ENCODE measurements at regions not wholly inside any gene's neighbourhood (a gene's known extent, or its start where the extent isn't known, plus 50 kb on each side); places are given as distances from the start of the nearest gene placed in this dataset.

GRCh38 chr15:85325834-85326233 lies 54.6 kb upstream of the AKAP13 start:
- Mint-ChIP-seq H3K36me3 (ENCODE audit: insufficient read depth) (peaks cover 1% of the 10 kb centered on the region), H3K4me3 (ENCODE audit: low read depth) (no peak overlapping the region), H3K27ac (no peak overlapping the region), H3K9me3 (ENCODE audit: low read depth) (peaks cover 3% of the 10 kb centered on the region), H3K27me3 (peaks cover 16% of the 10 kb centered on the region), H3K4me1 (ENCODE audit: low read depth) (peaks cover 11% of the 10 kb centered on the region)
- no peak for TF ChIP-seq CTCF (IDR thresholded peaks at IDR 0.05; ENCODE audit: unreplicated experiment)
- no peak for DNase-seq (ENCODE audit: low spot score, unreplicated experiment)

- H3K27me3 Mint-ChIP-seq = peaks cover 18% of the 10 kb centered on the region
- no peak for DNase-seq (ENCODE audit: low spot score, unreplicated experiment)
- peaks cover 1% of the 10 kb centered on the region for H3K36me3 Mint-ChIP-seq (ENCODE audit: insufficient read depth)
- no peak overlapping the region for H3K27ac Mint-ChIP-seq
- TF ChIP-seq CTCF (IDR thresholded peaks at IDR 0.05; ENCODE audit: unreplicated experiment) = no peak
- H3K4me3 Mint-ChIP-seq (ENCODE audit: low read depth) = no peak overlapping the region
- peaks cover 16% of the 10 kb centered on the region for H3K4me1 Mint-ChIP-seq (ENCODE audit: low read depth)
- H3K9me3 Mint-ChIP-seq (ENCODE audit: low read depth) = peaks cover 3% of the 10 kb centered on the region
These were observed 54.1 kb upstream of the AKAP13 start for GRCh38 chr15:85326291-85326690.

- H3K4me1 Mint-ChIP-seq (ENCODE audit: low read depth) = peaks cover 20% of the 10 kb centered on the region
- H3K36me3 Mint-ChIP-seq (ENCODE audit: insufficient read depth) = no peaks in the 10 kb centered on the region
- peaks cover 3% of the 10 kb centered on the region for H3K9me3 Mint-ChIP-seq (ENCODE audit: low read depth)
- TF ChIP-seq CTCF (IDR thresholded peaks at IDR 0.05; ENCODE audit: unreplicated experiment) = no peak
- H3K4me3 Mint-ChIP-seq (ENCODE audit: low read depth) = no peak overlapping the region
- H3K27ac Mint-ChIP-seq = no peak overlapping the region
- H3K27me3 Mint-ChIP-seq = peaks cover 18% of the 10 kb centered on the region
- no peak for DNase-seq (ENCODE audit: low spot score, unreplicated experiment)
These were observed 52.6 kb upstream of the AKAP13 start for GRCh38 chr15:85327820-85328219.

GRCh38 chr15:85329561-85330422 lies 50.6 kb upstream of the AKAP13 start:
- no peak for DNase-seq (ENCODE audit: low spot score, unreplicated experiment)
- Mint-ChIP-seq H3K4me1 (ENCODE audit: low read depth) (peaks cover 20% of the 10 kb centered on the region), H3K4me3 (ENCODE audit: low read depth) (no peak overlapping the region), H3K9me3 (ENCODE audit: low read depth) (no peaks in the 10 kb centered on the region), H3K36me3 (ENCODE audit: insufficient read depth) (no peaks in the 10 kb centered on the region), H3K27me3 (peaks cover 15% of the 10 kb centered on the region), H3K27ac (no peak overlapping the region)
- no peak for TF ChIP-seq CTCF (IDR thresholded peaks at IDR 0.05; ENCODE audit: unreplicated experiment)
